HCT116 (cell line): ENCODE measurements at regions not wholly inside any gene's neighbourhood (a gene's known extent, or its start where the extent isn't known, plus 50 kb on each side); places are given as distances from the start of the nearest gene placed in this dataset.
"Not testable (repeated sequence)": the region's sequence is repeated elsewhere in the genome, so short reads cannot be mapped to it uniquely, and the experiment has no call there.

Source experiments
- ATAC-seq: fragments of 200-7000 bp; cut with Tn5 transposase; 2 replicates; pipeline ENCODE4 v1.9.1; 2020; ENCODE audit warnings: mild to moderate bottlenecking, moderate library complexity
- BruUV-seq: library from RNA; stranded (reverse); fragments of 400-500 nt; replicated peaks from 2 replicates; lab custom pipeline; 2021; lab: Mats Ljungman, UMichigan
- CTCF ChIA-PET: fragments of 300-600 bp; sonication (Branson Sonifier 250); formaldehyde crosslinking; loops from one replicate; lab custom pipeline; 2021; ENCODE audit warnings: antibody characterized with exemption; lab: Charles Lee
- POLR2A ChIA-PET: fragments of 300-600, 350-600 bp; sonication (Branson Sonifier 250); formaldehyde crosslinking; loops from one replicate; lab custom pipeline; 2021; ENCODE audit warnings: antibody characterized with exemption; lab: Charles Lee
- RAD21 ChIA-PET, 2 experiments: fragments of 300-600 bp; sonication (Branson Sonifier 250); formaldehyde crosslinking; loops; one replicate each; lab custom pipeline; 2023; ENCODE audit warnings: low total read pairs in 2 of 2; ENCODE audit not compliant: uncharacterized antibody in 2 of 2, unreplicated experiment in 2 of 2, low non-redundant PET in 1 of 2; lab: Charles Lee
- DNase-seq: peaks from one replicate; pipeline ENCODE4 v3.0.0-alpha.2; 2010; ENCODE audit warnings: low read depth, low spot score
- H2AFZ ChIP-seq: fragments of 200-600 bp; shearing (Covaris generic), sonication (generic); 2 replicates; pipeline ENCODE4 v1.6.1; 2017; ENCODE audit warnings: low read depth, mixed run types, mixed read lengths, antibody characterized with exemption, low read length; ENCODE audit not compliant: poor library complexity, severe bottlenecking
- H3K27ac ChIP-seq: 2 replicates; pipeline ENCODE4 v1.5.1; 2012; ENCODE audit warnings: low read depth, low read length
- H3K27me3 ChIP-seq: fragments of 200-600 bp; sonication (generic); 2 replicates; pipeline ENCODE4 v1.6.1; 2016; ENCODE audit warnings: mixed run types, low read length, mixed read lengths; ENCODE audit not compliant: insufficient read depth
- H3K36me3 ChIP-seq, 2 experiments: fragments of 200-500 bp in 1 of 2; fragments of 200-600 bp in 1 of 2; sonication (Bioruptor generic) in 1 of 2; sonication (generic) in 1 of 2; 2 replicates each; pipeline versions ENCODE4 v1.5.1 to v1.6.1; 2014 to 2016; ENCODE audit warnings: low read length in 2 of 2, inconsistent platforms in 1 of 2, mixed read lengths in 1 of 2, mixed run types in 1 of 2; ENCODE audit not compliant: insufficient read depth in 2 of 2, control insufficient read depth in 1 of 2
- H3K4me1 ChIP-seq, 2 experiments: fragments of 200-600 bp in 1 of 2; sonication (generic) in 1 of 2; 2 replicates each; pipeline versions ENCODE4 v1.5.1 to v1.6.1; 2012 to 2017; ENCODE audit warnings: low read length in 2 of 2, inconsistent platforms in 1 of 2, mild to moderate bottlenecking in 1 of 2, mixed read lengths in 1 of 2, mixed run types in 1 of 2, moderate library complexity in 1 of 2; ENCODE audit not compliant: insufficient read depth in 2 of 2, control insufficient read depth in 1 of 2
- H3K4me2 ChIP-seq: fragments of 200-600 bp; sonication (generic); 2 replicates; pipeline ENCODE4 v1.6.1; 2017; ENCODE audit warnings: mixed run types, low read length, mixed read lengths
- H3K4me3 ChIP-seq, 2 experiments: fragments of 200-600 bp in 1 of 2; sonication (generic) in 1 of 2; replicated peaks in 1 of 2; 2 replicates each; pipeline ENCODE4 v1.5.1; 2011 to 2016; ENCODE audit warnings: low read length in 2 of 2, control low read depth in 1 of 2, low read depth in 1 of 2, mild to moderate bottlenecking in 1 of 2, mixed read lengths in 1 of 2, mixed run types in 1 of 2
- H3K79me2 ChIP-seq: fragments of 200-600 bp; sonication (generic); 2 replicates; pipeline ENCODE4 v1.6.1; 2017; ENCODE audit warnings: mild to moderate bottlenecking, mixed run types, low read length, moderate library complexity, mixed read lengths; ENCODE audit not compliant: insufficient read depth
- H3K9ac ChIP-seq: fragments of 200-600 bp; sonication (generic); 2 replicates; pipeline ENCODE4 v1.6.1; 2016; ENCODE audit warnings: low read length, mixed read lengths
- H3K9me2 ChIP-seq: fragments of 200-600 bp; sonication (generic), shearing (Covaris generic); 2 replicates; pipeline ENCODE4 v1.6.1; 2017; ENCODE audit warnings: mixed run types, mild to moderate bottlenecking, moderate library complexity; ENCODE audit not compliant: insufficient read depth
- H3K9me3 ChIP-seq, 2 experiments: fragments of 200-500 bp in 1 of 2; fragments of 200-600 bp in 1 of 2; sonication (Bioruptor generic) in 1 of 2; sonication (generic) in 1 of 2; 2 replicates each; pipeline ENCODE4 v1.6.1; 2014 to 2017; ENCODE audit warnings: low read length in 2 of 2, mixed read lengths in 2 of 2, inconsistent platforms in 1 of 2, low read depth in 1 of 2, mild to moderate bottlenecking in 1 of 2, mixed run types in 1 of 2, moderate library complexity in 1 of 2; ENCODE audit not compliant: control insufficient read depth in 1 of 2, insufficient read depth in 1 of 2
- H4K20me1 ChIP-seq: fragments of 200-600 bp; sonication (generic), shearing (Covaris generic); 2 replicates; pipeline ENCODE4 v1.6.1; 2017; ENCODE audit warnings: mixed run types, mild to moderate bottlenecking, moderate library complexity; ENCODE audit not compliant: insufficient read depth
- CBX3 ChIP-seq: IDR thresholded peaks from 2 replicates; pipeline ENCODE4 v1.6.1; 2012; ENCODE audit warnings: low read depth
- RAD21 ChIP-seq: IDR thresholded peaks from 2 replicates; pipeline ENCODE4 v1.6.1; 2012; ENCODE audit warnings: low read depth, mild to moderate bottlenecking
- intact Hi-C: fragments of 100-400 bp; cut with micrococcal nuclease; formaldehyde crosslinking; loops from 2 replicates; pipeline ENCODE4 v1.10.0; 2022
- TF ChIP-seq, protein P1 (sequence below), 3 experiments: fragments of 200-600 bp in 1 of 3; sonication (generic) in 1 of 3; IDR thresholded peaks in 2 of 3; conservative IDR thresholded peaks in 1 of 3; 2 replicates each; pipeline ENCODE4 v1.5.1; 2012 to 2017; ENCODE audit warnings: low read depth in 2 of 3, low read length in 2 of 3, antibody characterized with exemption in 1 of 3, borderline replicate concordance in 1 of 3, control low read depth in 1 of 3, mild to moderate bottlenecking in 1 of 3, mixed read lengths in 1 of 3, mixed run types in 1 of 3, moderate library complexity in 1 of 3; ENCODE audit not compliant: insufficient read depth in 1 of 3
- TF ChIP-seq, protein P2 (sequence below): IDR thresholded peaks from 2 replicates; pipeline ENCODE4 v1.6.1; 2012

DNA sequence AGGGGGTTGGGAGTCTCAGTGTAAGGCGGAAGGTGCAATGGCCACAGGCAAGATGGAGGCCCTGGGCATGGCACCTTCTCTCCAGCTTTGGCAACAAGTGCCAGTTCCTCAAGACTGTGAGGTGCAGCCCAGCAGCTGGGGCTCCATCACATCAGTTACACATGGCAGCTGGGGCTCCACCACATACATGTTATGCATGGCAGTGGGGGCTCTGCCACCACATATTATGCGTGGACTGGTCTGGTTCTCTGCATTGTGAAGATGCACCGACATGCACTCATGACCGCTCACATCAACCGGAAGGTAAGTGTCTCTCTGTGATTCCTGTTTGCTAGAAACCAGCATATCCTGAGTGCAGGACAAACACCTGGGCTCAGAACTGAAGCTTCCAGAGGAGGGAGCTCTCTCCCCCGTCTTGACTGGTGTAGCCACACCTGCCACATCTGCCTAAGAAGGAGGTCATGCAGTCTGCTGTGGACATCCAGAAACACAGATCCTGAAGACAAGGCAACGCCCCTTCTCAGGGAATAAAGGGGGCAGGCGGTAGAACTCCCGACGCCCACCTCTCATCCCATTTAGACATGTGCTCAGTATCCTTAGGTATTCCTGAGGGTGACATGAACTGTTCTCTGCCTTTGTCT lies 104.1 kb upstream of the TMPRSS2 start:
- Histone ChIP-seq H3K79me2 (no peaks in the 10 kb centered on the region), H3K4me3 (no peak overlapping the region; a peak in 1 of 4 replicates), H3K4me1 (peaks cover 10 to 12% of the 10 kb centered on the region in 2 experiments; a peak in 3 of 4 replicates), H4K20me1 (no peaks in the 10 kb centered on the region), H3K9me3 (no peaks in the 10 kb centered on the region), H3K36me3 (no peaks in the 10 kb centered on the region), H3K4me2 (peak overlapping the region; percentile 64), H3K27me3 (peaks cover 6% of the 10 kb centered on the region; the same call in 1 of the 2 replicates), H3K27ac (no peak overlapping the region), H2AFZ (peak overlapping the region; percentile 91)
- peak; percentile 50 for DNase-seq
- intact Hi-C loops: loop anchor here (1.0 to 5.0 kb wide), 4 partner anchors 166 to 835 kb away; no protein-coding TSS in a partner anchor
- ChIA-PET POLR2A (interaction anchor here (1.4 to 1.7 kb wide), 2 partner anchors 156 to 165 kb away, joined by 5 to 6 read pairs; no protein-coding TSS in a partner anchor), CTCF (interaction anchor here (0.6 to 5.2 kb wide), 49 partner anchors 9 to 505 kb away, joined by 3 to 82 read pairs (median 4); partner anchors contain the start of genes PRDM15 and RIPK4)
- TF ChIP-seq RAD21: peak; percentile 61
- TF ChIP-seq, protein P1, sequence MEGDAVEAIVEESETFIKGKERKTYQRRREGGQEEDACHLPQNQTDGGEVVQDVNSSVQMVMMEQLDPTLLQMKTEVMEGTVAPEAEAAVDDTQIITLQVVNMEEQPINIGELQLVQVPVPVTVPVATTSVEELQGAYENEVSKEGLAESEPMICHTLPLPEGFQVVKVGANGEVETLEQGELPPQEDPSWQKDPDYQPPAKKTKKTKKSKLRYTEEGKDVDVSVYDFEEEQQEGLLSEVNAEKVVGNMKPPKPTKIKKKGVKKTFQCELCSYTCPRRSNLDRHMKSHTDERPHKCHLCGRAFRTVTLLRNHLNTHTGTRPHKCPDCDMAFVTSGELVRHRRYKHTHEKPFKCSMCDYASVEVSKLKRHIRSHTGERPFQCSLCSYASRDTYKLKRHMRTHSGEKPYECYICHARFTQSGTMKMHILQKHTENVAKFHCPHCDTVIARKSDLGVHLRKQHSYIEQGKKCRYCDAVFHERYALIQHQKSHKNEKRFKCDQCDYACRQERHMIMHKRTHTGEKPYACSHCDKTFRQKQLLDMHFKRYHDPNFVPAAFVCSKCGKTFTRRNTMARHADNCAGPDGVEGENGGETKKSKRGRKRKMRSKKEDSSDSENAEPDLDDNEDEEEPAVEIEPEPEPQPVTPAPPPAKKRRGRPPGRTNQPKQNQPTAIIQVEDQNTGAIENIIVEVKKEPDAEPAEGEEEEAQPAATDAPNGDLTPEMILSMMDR (IDR thresholded peaks at IDR 0.05 in 2 of 3, conservative IDR thresholded peaks at IDR 0.05 in 1 of 3; ENCODE audit: borderline replicate concordance in 1 of 3, insufficient read depth in 1 of 3, low read depth in 2 of 3, low read length in 2 of 3): peak in 2 of 3 experiments; percentile 31 to 63; a peak in 2 of 6 replicates
- TF ChIP-seq, protein P2, sequence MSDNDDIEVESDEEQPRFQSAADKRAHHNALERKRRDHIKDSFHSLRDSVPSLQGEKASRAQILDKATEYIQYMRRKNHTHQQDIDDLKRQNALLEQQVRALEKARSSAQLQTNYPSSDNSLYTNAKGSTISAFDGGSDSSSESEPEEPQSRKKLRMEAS: no peak
- TF ChIP-seq, all 23 proteins: peak for 2
- no TSS peak for BruUV-seq
- H3K9me2 ChIP-seq: no peaks in the 10 kb centered on the region
- H3K9ac ChIP-seq: no peak overlapping the region
- peak; percentile 89 for ATAC-seq
- RAD21 ChIA-PET: interaction anchor here (0.6 to 2.3 kb wide), 21 partner anchors 50 to 505 kb away, joined by 3 to 24 read pairs (median 4); partner anchors contain the start of gene RIPK4 (in 1 of the 2)

DNA sequence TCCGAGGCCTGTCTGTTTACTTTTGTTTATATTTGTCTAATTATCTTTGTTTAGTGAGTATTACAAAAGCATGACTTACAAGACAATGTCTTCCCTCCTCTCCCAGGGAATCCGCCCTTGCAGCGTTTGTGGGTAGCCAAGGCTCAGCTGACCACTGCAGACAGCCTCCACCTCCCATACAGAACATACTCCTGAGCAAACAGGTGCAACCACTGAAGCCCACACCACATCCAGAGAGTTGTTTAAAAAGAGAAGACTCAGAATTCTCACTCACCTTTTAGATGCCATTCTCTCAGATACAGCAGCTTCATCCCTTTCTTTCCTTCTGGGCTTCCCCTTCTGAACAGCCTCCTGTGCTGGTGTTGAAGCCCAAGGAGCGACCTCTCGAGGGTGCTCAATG lies 103.5 kb upstream of the TMPRSS2 start:
- no peak for TF ChIP-seq CBX3
- H3K4me3 ChIP-seq: no peak overlapping the region
- intact Hi-C loops: loop anchor here (5.0 kb wide), 1 partner anchor 836 kb away; no protein-coding TSS in a partner anchor

DNA sequence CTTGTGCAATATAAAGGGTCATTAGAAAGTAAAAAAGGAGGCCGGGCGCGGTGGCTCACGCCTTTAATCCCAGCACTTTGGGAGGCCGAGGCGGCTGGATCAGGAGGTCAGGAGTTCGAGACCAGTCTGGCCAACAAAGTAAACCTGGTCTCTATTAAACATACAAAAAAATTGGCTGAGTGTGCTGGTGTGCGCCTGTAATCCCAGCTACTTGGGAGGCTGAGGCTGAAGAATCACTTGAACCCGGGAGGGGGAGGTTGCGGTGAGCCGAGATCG lies 102.8 kb upstream of the TMPRSS2 start:
- H3K4me2 ChIP-seq, H3K27ac ChIP-seq, H2AFZ ChIP-seq, ATAC-seq, H4K20me1 ChIP-seq, POLR2A ChIA-PET, H3K27me3 ChIP-seq, H3K36me3 ChIP-seq, H3K4me3 ChIP-seq, DNase-seq, RAD21 ChIA-PET, H3K9me3 ChIP-seq, H3K79me2 ChIP-seq, H3K9ac ChIP-seq, H3K9me2 ChIP-seq, BruUV-seq: not testable (repeated sequence)
- CTCF ChIA-PET: interaction anchor here (0.9 to 5.2 kb wide), 4 partner anchors 168 to 507 kb away, joined by 4 to 82 read pairs (median 38); no protein-coding TSS in a partner anchor
- H3K4me1 ChIP-seq: peaks cover 10 to 12% of the 10 kb centered on the region in 2 experiments; a peak in 3 of 4 replicates
- intact Hi-C loops: loop anchor here (1.0 to 5.0 kb wide), 3 partner anchors 327 to 837 kb away; no protein-coding TSS in a partner anchor

More for the DNA sequence above, 103.5 kb upstream of the TMPRSS2 start:
- Histone ChIP-seq H3K27me3 (peaks cover 3% of the 10 kb centered on the region; the same call in 1 of the 2 replicates), H4K20me1 (no peaks in the 10 kb centered on the region), H2AFZ (no peak overlapping the region), H3K79me2 (no peaks in the 10 kb centered on the region), H3K9me2 (no peaks in the 10 kb centered on the region), H3K9ac (no peak overlapping the region), H3K4me2 (no peak overlapping the region), H3K27ac (no peak overlapping the region), H3K36me3 (no peaks in the 10 kb centered on the region), H3K4me1 (peaks cover 10 to 12% of the 10 kb centered on the region in 2 experiments; a peak in 3 of 4 replicates), H3K9me3 (no peaks in the 10 kb centered on the region)
- CTCF ChIA-PET: interaction anchor here (1.4 to 5.2 kb wide), 9 partner anchors 20 to 328 kb away, joined by 4 to 82 read pairs (median 18); partner anchors contain the start of gene RIPK4
- RAD21 ChIA-PET: interaction anchor here (1.3 to 2.3 kb wide), 8 partner anchors 165 to 506 kb away, joined by 3 to 24 read pairs (median 8); no protein-coding TSS in a partner anchor
- BruUV-seq: no TSS peak
- DNase-seq: no peak
- ATAC-seq: no peak
- POLR2A ChIA-PET: no interaction called here
